ENCODE measurements at regions not wholly inside any gene's neighbourhood (a gene's known extent, or its start where the extent isn't known, plus 50 kb on each side); places are given as distances from the start of the nearest gene placed in this dataset.

DNA sequence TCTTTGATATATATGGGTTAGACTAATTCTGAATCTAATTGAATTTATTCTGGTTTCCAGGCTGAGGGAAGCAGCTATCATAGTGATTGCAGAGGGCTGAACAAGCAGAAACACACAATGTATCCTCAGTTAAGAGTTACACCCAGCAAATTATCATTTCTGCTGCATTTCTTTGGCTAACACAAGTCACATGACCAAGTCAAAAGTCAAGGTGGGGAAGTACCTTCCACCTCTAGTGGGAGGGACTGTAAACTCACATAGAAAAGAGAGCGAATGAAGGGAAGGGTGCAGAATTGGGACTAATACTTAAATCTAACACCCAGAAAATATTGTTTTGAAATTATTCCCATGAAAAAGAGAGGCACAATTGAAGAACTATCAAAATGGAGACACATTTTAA lies 719.7 kb upstream of the MMS22L start:
- no peak overlapping the region for H3K4me3 ChIP-seq
- H3K36me3 ChIP-seq (replicated peaks in 1 of 2): no peaks in the 10 kb centered on the region
- H3K4me1 ChIP-seq (replicated peaks in 1 of 2): no peaks in the 10 kb centered on the region
- WGBS, 4 donors: 91 to 93% (median 93%) methylated on average over 1 of the region's 1 CpG
- H3K9me3 ChIP-seq (replicated peaks in 1 of 3): no peaks in the 10 kb centered on the region
- no peak overlapping the region for H3K27ac ChIP-seq
- no peak for DNase-seq
- no peak for TF ChIP-seq POLR2A (IDR thresholded peaks at IDR 0.05)
- TF ChIP-seq, protein P1, sequence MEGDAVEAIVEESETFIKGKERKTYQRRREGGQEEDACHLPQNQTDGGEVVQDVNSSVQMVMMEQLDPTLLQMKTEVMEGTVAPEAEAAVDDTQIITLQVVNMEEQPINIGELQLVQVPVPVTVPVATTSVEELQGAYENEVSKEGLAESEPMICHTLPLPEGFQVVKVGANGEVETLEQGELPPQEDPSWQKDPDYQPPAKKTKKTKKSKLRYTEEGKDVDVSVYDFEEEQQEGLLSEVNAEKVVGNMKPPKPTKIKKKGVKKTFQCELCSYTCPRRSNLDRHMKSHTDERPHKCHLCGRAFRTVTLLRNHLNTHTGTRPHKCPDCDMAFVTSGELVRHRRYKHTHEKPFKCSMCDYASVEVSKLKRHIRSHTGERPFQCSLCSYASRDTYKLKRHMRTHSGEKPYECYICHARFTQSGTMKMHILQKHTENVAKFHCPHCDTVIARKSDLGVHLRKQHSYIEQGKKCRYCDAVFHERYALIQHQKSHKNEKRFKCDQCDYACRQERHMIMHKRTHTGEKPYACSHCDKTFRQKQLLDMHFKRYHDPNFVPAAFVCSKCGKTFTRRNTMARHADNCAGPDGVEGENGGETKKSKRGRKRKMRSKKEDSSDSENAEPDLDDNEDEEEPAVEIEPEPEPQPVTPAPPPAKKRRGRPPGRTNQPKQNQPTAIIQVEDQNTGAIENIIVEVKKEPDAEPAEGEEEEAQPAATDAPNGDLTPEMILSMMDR (IDR thresholded peaks at IDR 0.05): no peak
- H3K27me3 ChIP-seq: no peaks in the 10 kb centered on the region
- intact Hi-C loops (cut with DNase I): no loop called here

DNA sequence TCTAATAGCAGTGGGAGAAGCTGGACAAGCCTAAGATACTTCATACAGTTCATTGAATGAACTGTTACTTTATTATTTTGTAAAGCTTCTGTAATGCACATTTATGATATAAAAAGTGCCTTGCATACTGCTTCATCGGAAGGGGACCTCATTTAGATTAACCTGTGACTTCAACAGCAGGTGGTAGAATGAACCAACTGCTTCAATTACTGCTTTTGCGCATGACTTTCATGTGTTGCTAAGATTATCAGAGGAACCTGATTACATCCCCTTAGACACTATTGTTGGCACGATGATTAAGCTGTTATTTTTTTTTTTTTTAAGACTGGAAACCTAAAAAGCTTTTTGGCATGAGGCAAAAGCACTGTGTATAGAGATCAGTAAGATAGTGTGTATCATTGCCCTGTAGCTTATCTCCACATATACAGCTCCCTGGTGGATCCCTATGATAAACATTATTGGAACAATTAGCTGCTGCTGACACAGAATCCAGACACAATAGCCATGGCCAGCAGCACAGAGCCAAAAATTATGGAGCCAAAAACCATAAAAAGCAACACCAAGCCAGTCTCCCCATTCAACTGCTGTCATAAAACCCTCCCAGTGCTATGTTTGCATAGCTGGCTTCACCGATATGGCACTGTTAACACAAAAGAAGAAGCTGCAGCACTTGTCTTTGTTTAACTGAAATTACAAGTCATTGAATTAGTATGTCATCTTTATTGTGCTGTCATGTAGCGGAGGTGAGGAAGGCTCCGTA lies 731.6 kb upstream of the MMS22L start:
- Histone ChIP-seq H3K4me3 (no peak overlapping the region), H3K27me3 (no peaks in the 10 kb centered on the region), H3K36me3 (replicated peaks in 1 of 2) (no peaks in the 10 kb centered on the region), H3K27ac (no peak overlapping the region), H3K9me3 (replicated peaks in 1 of 3) (no peaks in the 10 kb centered on the region), H3K4me1 (replicated peaks in 1 of 2) (no peaks in the 10 kb centered on the region)
- DNase-seq: no peak
- TF ChIP-seq POLR2A (IDR thresholded peaks at IDR 0.05): no peak
- TF ChIP-seq, protein P1 (IDR thresholded peaks at IDR 0.05): no peak
- intact Hi-C loops (cut with DNase I): no loop called here
- 59 to 61% (median 60%) methylated on average over 6 of the region's 6 CpGs for WGBS, 4 donors

DNA sequence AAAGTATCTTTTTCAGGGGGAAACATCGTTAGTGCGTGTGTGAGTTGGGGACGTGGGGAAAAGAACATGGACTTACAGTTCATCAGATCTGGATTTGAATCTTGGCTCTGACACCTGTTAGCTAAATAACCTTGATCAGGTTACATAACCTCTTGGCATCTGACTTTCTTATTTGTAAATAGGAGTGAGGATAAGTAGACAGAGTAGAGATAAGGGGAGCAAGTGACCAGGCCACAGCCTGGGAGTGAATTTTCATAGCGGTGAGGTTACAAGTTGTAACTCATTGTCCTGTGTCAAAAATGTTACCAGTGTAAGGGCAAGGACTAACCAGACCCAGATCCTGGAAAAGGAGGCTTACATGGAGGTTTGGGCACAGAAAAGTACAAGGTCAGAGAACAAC lies 733.5 kb upstream of the MMS22L start:
- intact Hi-C loops (cut with DNase I): no loop called here
- Histone ChIP-seq H3K27me3 (no peaks in the 10 kb centered on the region), H3K9me3 (replicated peaks in 1 of 3) (no peaks in the 10 kb centered on the region), H3K27ac (no peak overlapping the region), H3K4me3 (no peak overlapping the region), H3K36me3 (replicated peaks in 1 of 2) (no peaks in the 10 kb centered on the region), H3K4me1 (replicated peaks in 1 of 2) (no peaks in the 10 kb centered on the region)
- WGBS, 4 donors: 81 to 92% (median 84%) methylated on average over 4 of the region's 4 CpGs
- no peak for TF ChIP-seq POLR2A (IDR thresholded peaks at IDR 0.05)
- TF ChIP-seq, protein P1 (IDR thresholded peaks at IDR 0.05): no peak
- no peak for DNase-seq

DNA sequence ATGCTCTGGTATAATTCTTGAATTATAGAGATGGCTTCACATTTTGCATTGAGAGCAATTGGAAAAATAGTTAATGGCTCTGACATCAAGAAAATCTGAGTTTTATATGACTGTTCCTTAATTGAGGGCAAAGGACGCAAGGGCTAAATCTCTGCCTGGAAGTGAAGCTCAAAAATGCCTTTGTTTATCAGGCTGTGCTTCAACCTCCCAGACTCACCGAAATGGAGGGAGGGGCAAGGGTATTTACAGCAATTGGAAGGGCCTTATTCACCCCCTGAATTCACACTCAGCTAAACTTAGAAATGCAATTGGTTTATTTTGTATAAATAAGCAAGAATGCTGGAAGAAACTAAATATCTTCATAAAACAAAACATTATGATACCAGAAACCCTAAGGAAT lies 737.2 kb upstream of the MMS22L start:
- no peak for DNase-seq
- 48 to 52% (median 48%) methylated on average over 2 of the region's 2 CpGs for WGBS, 4 donors

More for the DNA sequence above, 737.2 kb upstream of the MMS22L start:
- no peaks in the 10 kb centered on the region for H3K36me3 ChIP-seq (replicated peaks in 1 of 2)
- H3K27ac ChIP-seq: no peak overlapping the region
- TF ChIP-seq POLR2A (IDR thresholded peaks at IDR 0.05): no peak
- TF ChIP-seq, protein P1 (IDR thresholded peaks at IDR 0.05): no peak
- intact Hi-C loops (cut with DNase I): no loop called here
- no peaks in the 10 kb centered on the region for H3K27me3 ChIP-seq
- H3K9me3 ChIP-seq (replicated peaks in 1 of 3): no peaks in the 10 kb centered on the region
- no peaks in the 10 kb centered on the region for H3K4me1 ChIP-seq (replicated peaks in 1 of 2)
- H3K4me3 ChIP-seq: no peak overlapping the region
